ENCODE measurements at regions not wholly inside any gene's neighbourhood (a gene's known extent, or its start where the extent isn't known, plus 50 kb on each side); places are given as distances from the start of the nearest gene placed in this dataset.

- no peaks in the 10 kb centered on the region for H3K9me3 Mint-ChIP-seq (ENCODE audit: low read depth)
- H3K36me3 Mint-ChIP-seq (ENCODE audit: low read depth): no peaks in the 10 kb centered on the region
- TF ChIP-seq, protein P1, sequence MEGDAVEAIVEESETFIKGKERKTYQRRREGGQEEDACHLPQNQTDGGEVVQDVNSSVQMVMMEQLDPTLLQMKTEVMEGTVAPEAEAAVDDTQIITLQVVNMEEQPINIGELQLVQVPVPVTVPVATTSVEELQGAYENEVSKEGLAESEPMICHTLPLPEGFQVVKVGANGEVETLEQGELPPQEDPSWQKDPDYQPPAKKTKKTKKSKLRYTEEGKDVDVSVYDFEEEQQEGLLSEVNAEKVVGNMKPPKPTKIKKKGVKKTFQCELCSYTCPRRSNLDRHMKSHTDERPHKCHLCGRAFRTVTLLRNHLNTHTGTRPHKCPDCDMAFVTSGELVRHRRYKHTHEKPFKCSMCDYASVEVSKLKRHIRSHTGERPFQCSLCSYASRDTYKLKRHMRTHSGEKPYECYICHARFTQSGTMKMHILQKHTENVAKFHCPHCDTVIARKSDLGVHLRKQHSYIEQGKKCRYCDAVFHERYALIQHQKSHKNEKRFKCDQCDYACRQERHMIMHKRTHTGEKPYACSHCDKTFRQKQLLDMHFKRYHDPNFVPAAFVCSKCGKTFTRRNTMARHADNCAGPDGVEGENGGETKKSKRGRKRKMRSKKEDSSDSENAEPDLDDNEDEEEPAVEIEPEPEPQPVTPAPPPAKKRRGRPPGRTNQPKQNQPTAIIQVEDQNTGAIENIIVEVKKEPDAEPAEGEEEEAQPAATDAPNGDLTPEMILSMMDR (IDR thresholded peaks at IDR 0.05): no peak
- H3K27ac Mint-ChIP-seq (ENCODE audit: unreplicated experiment): no peak overlapping the region
- peaks cover 28% of the 10 kb centered on the region for H3K27me3 Mint-ChIP-seq (ENCODE audit: low read depth)
- DNase-seq (ENCODE audit: low spot score): peak; percentile 24
- no peaks in the 10 kb centered on the region for H3K4me1 Mint-ChIP-seq (ENCODE audit: low read depth)
- H3K4me3 Mint-ChIP-seq (ENCODE audit: unreplicated experiment): no peak overlapping the region
These were observed 121.7 kb downstream of the OLFM1 start for GRCh38 chr9:135209136-135209535.

GRCh38 chr9:135209852-135210251 is 122.4 kb downstream of the OLFM1 start:
- H3K36me3 Mint-ChIP-seq (ENCODE audit: low read depth): no peaks in the 10 kb centered on the region
- peaks cover 35% of the 10 kb centered on the region for H3K27me3 Mint-ChIP-seq (ENCODE audit: low read depth)
- no peak for DNase-seq (ENCODE audit: low spot score)
- no peaks in the 10 kb centered on the region for H3K4me1 Mint-ChIP-seq (ENCODE audit: low read depth)
- H3K27ac Mint-ChIP-seq (ENCODE audit: unreplicated experiment): no peak overlapping the region
- no peak overlapping the region for H3K4me3 Mint-ChIP-seq (ENCODE audit: unreplicated experiment)
- no peaks in the 10 kb centered on the region for H3K9me3 Mint-ChIP-seq (ENCODE audit: low read depth)
- TF ChIP-seq, protein P1 (IDR thresholded peaks at IDR 0.05): no peak

DNA sequence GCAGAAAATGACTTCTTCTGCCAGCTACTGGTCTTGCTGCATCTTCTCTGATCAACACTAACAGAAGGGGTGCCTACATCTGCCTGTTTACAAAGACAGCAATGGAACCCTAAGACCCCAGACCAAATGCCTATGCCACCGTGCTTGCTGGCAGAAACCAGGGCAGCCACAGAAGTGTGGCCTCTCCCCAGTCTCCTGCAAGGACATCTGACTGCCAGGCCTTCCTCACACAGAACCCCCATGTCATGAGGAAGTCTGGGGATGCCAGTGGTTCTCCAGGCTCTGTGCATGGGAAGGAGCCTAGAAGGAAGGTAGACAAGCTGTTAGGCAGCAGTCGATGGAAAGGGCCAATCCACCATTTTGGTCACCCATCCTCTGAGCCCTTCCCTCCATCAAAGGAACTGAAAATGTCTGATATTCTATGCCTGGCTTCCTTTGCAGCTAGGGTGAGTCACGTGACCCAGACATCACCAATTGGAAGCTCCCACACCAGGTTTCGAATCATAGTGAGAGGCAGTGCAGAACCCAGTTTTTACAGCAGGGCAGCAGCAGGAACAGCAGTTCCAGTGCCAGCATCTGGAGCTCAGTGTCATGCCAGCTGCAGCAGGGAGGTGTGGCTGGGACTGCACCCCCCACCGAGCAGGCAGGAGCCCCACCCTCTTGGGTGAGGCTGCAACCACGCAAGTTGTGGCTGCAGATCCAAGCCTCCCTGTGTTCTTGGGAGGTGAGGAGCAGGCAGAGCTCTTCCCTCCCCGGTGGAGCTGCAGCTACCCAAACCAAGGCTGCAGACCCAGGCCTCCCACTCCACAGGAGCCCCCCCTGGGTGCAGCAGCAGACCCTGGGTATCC is 123.4 kb downstream of the OLFM1 start:
- TF ChIP-seq, protein P1 (IDR thresholded peaks at IDR 0.05): no peak
- Mint-ChIP-seq H3K4me3 (ENCODE audit: unreplicated experiment) (no peak overlapping the region), H3K36me3 (ENCODE audit: low read depth) (no peaks in the 10 kb centered on the region), H3K27ac (ENCODE audit: unreplicated experiment) (no peak overlapping the region), H3K27me3 (ENCODE audit: low read depth) (peaks cover 36% of the 10 kb centered on the region), H3K4me1 (ENCODE audit: low read depth) (no peaks in the 10 kb centered on the region), H3K9me3 (ENCODE audit: low read depth) (no peaks in the 10 kb centered on the region)
- peak; percentile 48 for DNase-seq (ENCODE audit: low spot score)

DNA sequence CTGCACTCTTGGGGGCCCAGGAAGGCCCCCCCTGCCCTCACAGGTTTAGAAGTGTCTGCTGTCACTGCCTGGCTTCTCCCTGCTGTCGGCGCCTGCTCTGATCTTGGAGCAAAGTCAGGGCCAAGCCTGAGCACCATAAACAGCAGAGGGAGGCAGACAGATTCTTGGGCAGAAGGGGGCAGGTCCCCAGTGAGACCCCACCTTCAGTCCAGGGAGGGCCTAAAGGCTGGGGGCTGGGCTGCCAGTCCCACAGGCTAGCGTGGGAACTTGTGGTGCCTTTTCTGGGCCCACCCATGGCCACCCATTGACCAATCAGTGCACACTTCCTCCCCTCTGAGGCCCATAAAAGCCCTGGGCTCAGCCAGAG is 124.0 kb downstream of the OLFM1 start:
- Mint-ChIP-seq H3K4me1 (ENCODE audit: low read depth) (no peaks in the 10 kb centered on the region), H3K4me3 (ENCODE audit: unreplicated experiment) (no peak overlapping the region), H3K27ac (ENCODE audit: unreplicated experiment) (no peak overlapping the region), H3K27me3 (ENCODE audit: low read depth) (peaks cover 36% of the 10 kb centered on the region), H3K9me3 (ENCODE audit: low read depth) (no peaks in the 10 kb centered on the region), H3K36me3 (ENCODE audit: low read depth) (no peaks in the 10 kb centered on the region)
- TF ChIP-seq, protein P1 (IDR thresholded peaks at IDR 0.05): no peak
- no peak for DNase-seq (ENCODE audit: low spot score)

DNA sequence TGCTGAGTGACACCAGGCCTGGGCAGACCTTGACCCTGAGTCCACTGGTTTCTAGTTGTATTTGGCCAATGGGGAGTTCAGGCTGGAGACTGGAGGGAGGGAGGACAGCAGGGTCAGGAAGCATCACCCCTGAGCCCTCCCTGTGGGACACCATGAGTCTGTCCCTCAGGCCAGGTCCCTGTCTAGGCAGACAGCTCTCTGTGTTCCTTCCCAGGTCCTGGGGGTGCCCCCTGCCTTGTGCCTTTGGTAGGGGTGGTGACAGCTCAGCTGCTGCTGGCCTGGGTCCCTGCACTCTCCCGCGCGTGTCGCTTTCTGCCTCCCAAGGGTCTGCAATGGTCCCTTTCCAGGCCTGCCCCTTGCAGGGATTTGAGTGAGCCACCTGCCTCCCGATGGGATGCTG is 125.5 kb downstream of the OLFM1 start:
- Mint-ChIP-seq H3K27me3 (ENCODE audit: low read depth) (peaks cover 49% of the 10 kb centered on the region), H3K27ac (ENCODE audit: unreplicated experiment) (no peak overlapping the region), H3K4me3 (ENCODE audit: unreplicated experiment) (no peak overlapping the region), H3K4me1 (ENCODE audit: low read depth) (no peaks in the 10 kb centered on the region), H3K9me3 (ENCODE audit: low read depth) (no peaks in the 10 kb centered on the region), H3K36me3 (ENCODE audit: low read depth) (no peaks in the 10 kb centered on the region)
- DNase-seq (ENCODE audit: low spot score): peak; percentile 88
- TF ChIP-seq, protein P1 (IDR thresholded peaks at IDR 0.05): no peak
